ENCODE measurements at regions not wholly inside any gene's neighbourhood (a gene's known extent, or its start where the extent isn't known, plus 50 kb on each side); places are given as distances from the start of the nearest gene placed in this dataset.

DNA sequence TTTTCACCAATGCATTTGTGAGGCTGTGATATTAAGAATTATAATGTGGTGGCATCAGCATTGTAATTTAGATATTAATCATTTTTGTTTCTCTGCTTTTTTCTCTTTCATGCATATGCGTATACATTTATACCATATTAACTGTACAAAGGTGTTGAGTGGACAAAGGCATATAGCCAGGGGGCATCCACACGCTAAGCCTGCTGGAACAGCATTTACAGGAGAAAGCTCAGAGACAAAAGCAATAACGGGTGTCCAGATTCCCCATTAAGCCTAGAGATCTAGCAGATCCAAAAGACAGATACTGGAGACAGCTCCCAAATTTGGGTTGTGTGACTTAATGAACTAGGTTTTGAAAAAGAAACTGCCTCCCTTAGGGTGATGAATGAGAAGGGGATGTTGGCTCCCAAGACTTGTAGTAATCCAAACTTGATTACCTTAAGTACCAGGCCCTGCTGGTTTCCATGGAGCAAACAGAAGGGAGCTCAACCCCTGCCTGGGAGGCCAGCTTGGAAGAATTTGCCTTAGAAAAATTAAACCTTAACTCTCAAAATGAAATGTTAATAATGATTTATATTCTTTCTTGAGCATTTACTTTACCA, 181.9 kb downstream of the SLC6A15 start:
- TF ChIP-seq, protein P1, sequence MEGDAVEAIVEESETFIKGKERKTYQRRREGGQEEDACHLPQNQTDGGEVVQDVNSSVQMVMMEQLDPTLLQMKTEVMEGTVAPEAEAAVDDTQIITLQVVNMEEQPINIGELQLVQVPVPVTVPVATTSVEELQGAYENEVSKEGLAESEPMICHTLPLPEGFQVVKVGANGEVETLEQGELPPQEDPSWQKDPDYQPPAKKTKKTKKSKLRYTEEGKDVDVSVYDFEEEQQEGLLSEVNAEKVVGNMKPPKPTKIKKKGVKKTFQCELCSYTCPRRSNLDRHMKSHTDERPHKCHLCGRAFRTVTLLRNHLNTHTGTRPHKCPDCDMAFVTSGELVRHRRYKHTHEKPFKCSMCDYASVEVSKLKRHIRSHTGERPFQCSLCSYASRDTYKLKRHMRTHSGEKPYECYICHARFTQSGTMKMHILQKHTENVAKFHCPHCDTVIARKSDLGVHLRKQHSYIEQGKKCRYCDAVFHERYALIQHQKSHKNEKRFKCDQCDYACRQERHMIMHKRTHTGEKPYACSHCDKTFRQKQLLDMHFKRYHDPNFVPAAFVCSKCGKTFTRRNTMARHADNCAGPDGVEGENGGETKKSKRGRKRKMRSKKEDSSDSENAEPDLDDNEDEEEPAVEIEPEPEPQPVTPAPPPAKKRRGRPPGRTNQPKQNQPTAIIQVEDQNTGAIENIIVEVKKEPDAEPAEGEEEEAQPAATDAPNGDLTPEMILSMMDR (conservative IDR thresholded peaks at IDR 0.05; ENCODE audit: low read depth, low read length): no peak
- no peak for DNase-seq (ENCODE audit: low read depth)
- H3K4me3 ChIP-seq (ENCODE audit: low read depth, low read length): no peak overlapping the region

DNA sequence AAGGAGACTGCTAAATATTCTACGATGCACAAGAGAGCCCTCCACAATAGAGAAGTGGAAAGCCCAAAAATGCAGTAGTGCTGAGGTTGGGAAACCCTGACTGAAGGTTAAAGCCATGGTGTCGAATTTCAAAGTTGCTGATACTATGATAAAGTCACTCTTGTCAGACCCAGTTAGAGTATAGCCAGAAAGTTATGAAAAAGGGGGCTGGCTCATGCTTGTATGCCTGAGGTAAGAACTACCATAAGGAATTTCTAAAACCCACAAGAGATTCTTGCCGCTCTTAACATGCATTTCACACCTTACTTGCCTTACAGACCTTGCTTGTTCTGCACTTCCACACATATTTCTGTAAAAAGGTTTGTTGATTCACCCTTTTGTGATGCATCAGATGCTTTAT, 184.6 kb downstream of the SLC6A15 start:
- DNase-seq (ENCODE audit: low read depth): no peak
- no peak overlapping the region for H3K4me3 ChIP-seq (ENCODE audit: low read depth, low read length)
- TF ChIP-seq, protein P1 (conservative IDR thresholded peaks at IDR 0.05; ENCODE audit: low read depth, low read length): no peak

DNA sequence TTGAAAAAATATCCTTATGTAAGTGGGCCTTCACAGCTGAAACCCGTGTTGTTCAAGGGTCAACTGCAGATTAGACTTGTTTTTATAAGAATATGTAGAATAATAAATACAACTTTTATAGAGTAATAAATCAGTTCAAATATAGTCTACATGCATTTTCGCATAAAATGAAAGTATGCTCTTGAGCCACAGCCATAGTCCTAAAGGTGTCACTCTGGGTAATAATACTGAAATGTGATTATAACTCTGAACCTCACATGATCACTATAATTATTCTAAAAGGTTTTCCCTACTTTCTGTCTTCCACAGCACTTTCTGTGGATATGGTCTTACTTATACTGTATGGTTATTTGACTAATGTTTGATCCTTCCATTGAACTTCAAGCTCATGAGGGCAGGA, 185.8 kb downstream of the SLC6A15 start:
- DNase-seq (ENCODE audit: low read depth): no peak
- no peak overlapping the region for H3K4me3 ChIP-seq (ENCODE audit: low read depth, low read length)
- TF ChIP-seq, protein P1 (conservative IDR thresholded peaks at IDR 0.05; ENCODE audit: low read depth, low read length): no peak

DNA sequence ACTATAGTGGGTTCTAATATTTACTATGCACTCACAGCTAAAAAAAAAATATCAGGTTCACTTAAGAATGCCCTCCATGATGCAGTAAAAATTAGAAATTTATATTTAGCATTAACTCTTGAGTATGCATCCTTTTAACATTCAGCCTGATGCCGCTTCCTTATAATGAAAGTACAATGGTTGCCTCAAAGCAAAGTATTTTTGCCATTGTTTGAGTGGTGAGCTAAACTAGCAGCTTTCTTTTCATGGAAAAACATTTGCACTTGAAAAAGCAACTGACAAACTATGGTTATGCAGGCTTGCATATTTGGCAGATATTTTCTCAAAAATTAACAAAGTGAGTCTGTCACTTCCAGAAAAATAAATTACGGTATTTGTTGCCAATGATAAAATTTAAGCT, 188.6 kb downstream of the SLC6A15 start:
- no peak overlapping the region for H3K4me3 ChIP-seq (ENCODE audit: low read depth, low read length)
- no peak for DNase-seq (ENCODE audit: low read depth)
- TF ChIP-seq, protein P1 (conservative IDR thresholded peaks at IDR 0.05; ENCODE audit: low read depth, low read length): no peak

DNA sequence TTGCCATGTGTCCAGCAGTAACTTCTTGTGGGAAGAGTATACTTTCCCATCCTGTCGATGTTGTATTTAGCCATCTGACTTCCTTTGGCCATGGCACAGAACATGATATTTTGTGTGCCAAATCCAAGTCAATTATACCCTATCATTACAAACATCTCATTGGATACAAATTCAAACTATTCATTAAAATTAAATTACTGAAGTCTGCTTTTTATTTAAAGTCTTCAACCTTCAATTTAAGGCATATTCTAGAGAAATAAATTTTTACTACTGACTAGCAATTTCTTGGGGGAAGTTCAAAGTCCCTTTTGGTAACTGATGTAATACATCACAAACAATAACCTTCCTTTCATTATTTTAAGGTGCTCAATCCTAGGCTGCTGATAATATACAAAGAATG, 192.6 kb downstream of the SLC6A15 start:
- TF ChIP-seq, protein P1 (conservative IDR thresholded peaks at IDR 0.05; ENCODE audit: low read depth, low read length): no peak

DNA sequence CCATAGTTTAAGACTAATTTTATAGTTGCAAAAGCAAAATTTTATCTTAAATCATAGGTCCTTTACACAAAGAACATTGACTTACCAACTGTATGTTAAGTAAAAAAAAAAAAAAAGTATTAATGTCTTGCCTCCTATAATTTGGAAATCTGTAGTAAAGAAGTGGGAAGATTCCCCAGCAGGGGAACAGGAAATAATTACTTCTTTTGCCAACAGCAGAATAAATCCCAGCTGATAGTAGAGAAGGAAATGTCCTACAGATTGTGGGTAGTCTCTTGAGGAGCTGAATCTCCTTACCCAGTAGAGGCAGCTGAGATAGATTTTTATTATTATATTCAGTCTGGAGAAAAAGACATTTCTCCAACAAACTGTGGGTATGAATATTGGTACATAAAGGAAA, 193.7 kb downstream of the SLC6A15 start:
- TF ChIP-seq, protein P1 (conservative IDR thresholded peaks at IDR 0.05; ENCODE audit: low read depth, low read length): no peak
- DNase-seq (ENCODE audit: low read depth): no peak
- no peak overlapping the region for H3K4me3 ChIP-seq (ENCODE audit: low read depth, low read length)

More for the DNA sequence above, 192.6 kb downstream of the SLC6A15 start:
- DNase-seq (ENCODE audit: low read depth): no peak
- no peak overlapping the region for H3K4me3 ChIP-seq (ENCODE audit: low read depth, low read length)

DNA sequence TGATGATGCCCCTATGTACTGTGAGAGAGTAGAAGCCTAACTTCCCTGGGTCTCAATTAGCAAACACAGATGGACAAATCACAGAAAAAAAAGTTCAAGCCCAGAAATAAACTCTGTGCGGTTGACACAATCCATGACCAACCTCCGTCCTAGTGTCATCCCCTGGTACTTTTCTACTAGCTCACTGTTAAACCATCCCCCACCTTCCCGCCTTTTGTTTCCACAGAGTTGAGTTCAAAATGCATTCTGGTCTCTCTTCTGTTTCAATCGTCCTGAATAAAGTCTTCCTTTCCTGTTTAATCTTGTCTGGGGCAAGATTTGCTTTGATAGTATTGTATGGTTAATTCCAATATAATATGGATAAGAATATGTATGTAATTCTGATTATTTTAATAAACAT, 199.9 kb downstream of the SLC6A15 start:
- no peak for DNase-seq (ENCODE audit: low read depth)
- no peak overlapping the region for H3K4me3 ChIP-seq (ENCODE audit: low read depth, low read length)
- TF ChIP-seq, protein P1 (conservative IDR thresholded peaks at IDR 0.05; ENCODE audit: low read depth, low read length): no peak

All from epithelial cell of proximal tubule (primary cell).